HG03354 (cell line): ENCODE measurements at regions not wholly inside any gene's neighbourhood (a gene's known extent, or its start where the extent isn't known, plus 50 kb on each side); places are given as distances from the start of the nearest gene placed in this dataset.
"Not testable (repeated sequence)": the region's sequence is repeated elsewhere in the genome, so short reads cannot be mapped to it uniquely, and the experiment has no call there.

Experiments used
- ATAC-seq: cut with Tn5 transposase; IDR thresholded peaks from one replicate; pipeline ENCODE4 v1.9.1; 2021; ENCODE audit warnings: mild to moderate bottlenecking; ENCODE audit not compliant: unreplicated experiment, poor library complexity, severe bottlenecking

GRCh38 chr12:72995616-72996015, 723.4 kb downstream of the TRHDE start:
- no peak for ATAC-seq

GRCh38 chr12:73001806-73002205, 729.6 kb downstream of the TRHDE start:
- not testable (repeated sequence) for ATAC-seq

- not testable (repeated sequence) for ATAC-seq
Observed at GRCh38 chr12:73002504-73002903, 730.3 kb downstream of the TRHDE start.

- ATAC-seq: not testable (repeated sequence)
Observed at GRCh38 chr12:73009138-73009834, 737.1 kb downstream of the TRHDE start.

GRCh38 chr12:73017981-73018380, 745.8 kb downstream of the TRHDE start:
- ATAC-seq: no peak

GRCh38 chr12:73053893-73054292, 781.7 kb downstream of the TRHDE start:
- no peak for ATAC-seq

- ATAC-seq: no peak
Observed at GRCh38 chr12:73057428-73057827, 785.3 kb downstream of the TRHDE start.

GRCh38 chr12:73065913-73066312, 793.7 kb downstream of the TRHDE start:
- no peak for ATAC-seq

GRCh38 chr12:73067616-73068015, 795.4 kb downstream of the TRHDE start:
- no peak for ATAC-seq

GRCh38 chr12:73072214-73072613, 800.0 kb downstream of the TRHDE start:
- no peak for ATAC-seq

GRCh38 chr12:73076760-73077159, 804.6 kb downstream of the TRHDE start:
- ATAC-seq: no peak

GRCh38 chr12:73083736-73084135, 811.6 kb downstream of the TRHDE start:
- ATAC-seq: no peak

GRCh38 chr12:73106296-73106695, 834.1 kb downstream of the TRHDE start:
- ATAC-seq: no peak

GRCh38 chr12:73106896-73107295, 834.7 kb downstream of the TRHDE start:
- no peak for ATAC-seq

- ATAC-seq: no peak
Observed at GRCh38 chr12:73110816-73111215, 838.6 kb downstream of the TRHDE start.

- no peak for ATAC-seq
Observed at GRCh38 chr12:73112035-73112816, 840.1 kb downstream of the TRHDE start.

- ATAC-seq: no peak
Observed at GRCh38 chr12:73124480-73124879, 852.3 kb downstream of the TRHDE start.

- no peak for ATAC-seq
Observed at GRCh38 chr12:73125148-73125547, 853.0 kb downstream of the TRHDE start.

- ATAC-seq: no peak
Observed at GRCh38 chr12:73136386-73136785, 864.2 kb downstream of the TRHDE start.

- ATAC-seq: not testable (repeated sequence)
Observed at GRCh38 chr12:73139642-73140041, 867.5 kb downstream of the TRHDE start.

- ATAC-seq: no peak
Observed at GRCh38 chr12:73158341-73158740, 886.2 kb downstream of the TRHDE start.
